Coronary artery (tissue), 2 donors: ENCODE measurements at regions not wholly inside any gene's neighbourhood (a gene's known extent, or its start where the extent isn't known, plus 50 kb on each side); places are given as distances from the start of the nearest gene placed in this dataset.

Experiments used
- DNase-seq: peaks from one replicate; pipeline ENCODE4 v3.0.0-alpha.2; 2017; ENCODE audit warnings: low spot score
- H3K27ac ChIP-seq, 2 donors: fragments of 200-600 bp; sonication (generic); one replicate each; pipeline ENCODE4 v1.5.1; 2016 to 2019
- H3K4me3 ChIP-seq: fragments of 200-600 bp; sonication (generic); 2 replicates; pipeline ENCODE4 v1.5.1; 2016; ENCODE audit warnings: mild to moderate bottlenecking, moderate library complexity
- TF ChIP-seq, protein P1 (sequence below): fragments of 200-600 bp; sonication (generic); IDR thresholded peaks from one replicate; pipeline ENCODE4 v1.5.1; 2019; ENCODE audit warnings: antibody characterized with exemption

DNA sequence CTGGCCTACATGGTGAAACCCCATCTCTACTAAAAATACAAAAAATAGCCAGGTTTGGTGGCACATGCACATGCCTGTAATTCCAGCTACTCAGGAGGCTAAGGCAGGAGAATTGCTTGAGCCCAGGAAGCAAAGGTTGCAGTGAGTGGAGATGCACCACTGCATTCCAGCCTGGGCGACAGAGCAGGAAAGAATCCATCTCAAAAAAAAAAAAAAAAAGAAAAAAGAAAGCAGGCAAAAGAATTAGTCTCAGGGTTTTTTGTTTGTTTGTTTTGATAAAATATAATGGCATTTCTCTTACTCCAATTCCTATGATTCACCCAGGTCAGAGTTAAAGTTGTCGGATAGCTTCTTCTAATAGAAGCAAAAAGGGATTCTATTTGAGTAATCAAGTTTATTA, 67.0 kb upstream of the ATG10 start:
- H3K4me3 ChIP-seq, result no peak overlapping the region
- TF ChIP-seq, protein P1, sequence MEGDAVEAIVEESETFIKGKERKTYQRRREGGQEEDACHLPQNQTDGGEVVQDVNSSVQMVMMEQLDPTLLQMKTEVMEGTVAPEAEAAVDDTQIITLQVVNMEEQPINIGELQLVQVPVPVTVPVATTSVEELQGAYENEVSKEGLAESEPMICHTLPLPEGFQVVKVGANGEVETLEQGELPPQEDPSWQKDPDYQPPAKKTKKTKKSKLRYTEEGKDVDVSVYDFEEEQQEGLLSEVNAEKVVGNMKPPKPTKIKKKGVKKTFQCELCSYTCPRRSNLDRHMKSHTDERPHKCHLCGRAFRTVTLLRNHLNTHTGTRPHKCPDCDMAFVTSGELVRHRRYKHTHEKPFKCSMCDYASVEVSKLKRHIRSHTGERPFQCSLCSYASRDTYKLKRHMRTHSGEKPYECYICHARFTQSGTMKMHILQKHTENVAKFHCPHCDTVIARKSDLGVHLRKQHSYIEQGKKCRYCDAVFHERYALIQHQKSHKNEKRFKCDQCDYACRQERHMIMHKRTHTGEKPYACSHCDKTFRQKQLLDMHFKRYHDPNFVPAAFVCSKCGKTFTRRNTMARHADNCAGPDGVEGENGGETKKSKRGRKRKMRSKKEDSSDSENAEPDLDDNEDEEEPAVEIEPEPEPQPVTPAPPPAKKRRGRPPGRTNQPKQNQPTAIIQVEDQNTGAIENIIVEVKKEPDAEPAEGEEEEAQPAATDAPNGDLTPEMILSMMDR, result no peak

DNA sequence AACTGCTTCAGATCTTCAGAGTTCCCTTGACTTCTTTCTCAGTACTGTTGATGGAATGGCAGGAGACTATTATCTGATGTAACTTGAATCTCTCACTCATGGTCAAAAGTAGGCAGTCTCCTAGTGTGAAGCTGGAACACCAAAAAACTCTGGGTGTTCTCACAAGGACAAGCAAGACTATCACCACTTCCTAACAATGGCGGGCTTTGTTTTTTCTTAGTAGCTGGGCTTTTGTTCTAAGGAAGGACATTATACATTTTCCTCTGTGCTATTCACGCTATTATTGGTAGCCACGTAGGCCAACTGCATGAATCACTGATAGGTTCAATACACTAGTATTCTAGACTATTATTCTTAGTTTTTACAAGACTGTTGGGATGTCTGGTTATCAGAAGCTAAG, 67.7 kb upstream of the ATG10 start:
- DNase-seq, result no peak
- no peak overlapping the region for H3K27ac ChIP-seq
- TF ChIP-seq, protein P1, result no peak
- no peak overlapping the region for H3K4me3 ChIP-seq

More for the DNA sequence above, 67.0 kb upstream of the ATG10 start:
- H3K27ac ChIP-seq, result no peak overlapping the region
- DNase-seq, result no peak

DNA sequence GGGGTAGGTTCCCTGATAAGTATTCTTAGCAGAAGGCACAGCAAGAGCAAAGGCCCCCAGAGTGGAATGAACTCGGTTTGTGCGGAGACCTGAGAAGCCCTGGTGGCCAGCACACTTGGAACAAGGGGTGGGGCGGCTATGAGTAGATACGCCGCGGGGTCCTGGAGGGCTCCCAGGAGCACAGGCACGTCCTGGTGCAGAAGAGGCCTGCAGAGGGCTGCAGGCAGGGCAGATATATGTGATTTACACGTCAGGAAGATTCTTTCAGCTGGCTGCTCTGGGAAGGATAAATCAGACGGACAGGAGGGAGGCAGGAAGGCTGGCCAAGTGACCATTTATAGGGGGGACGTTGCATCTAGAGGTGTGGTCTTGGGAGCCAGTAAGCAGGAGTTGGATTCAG, 70.2 kb upstream of the ATG10 start:
- H3K27ac ChIP-seq, result no peak overlapping the region
- no peak overlapping the region for H3K4me3 ChIP-seq
- DNase-seq, result no peak
- TF ChIP-seq, protein P1, result no peak

DNA sequence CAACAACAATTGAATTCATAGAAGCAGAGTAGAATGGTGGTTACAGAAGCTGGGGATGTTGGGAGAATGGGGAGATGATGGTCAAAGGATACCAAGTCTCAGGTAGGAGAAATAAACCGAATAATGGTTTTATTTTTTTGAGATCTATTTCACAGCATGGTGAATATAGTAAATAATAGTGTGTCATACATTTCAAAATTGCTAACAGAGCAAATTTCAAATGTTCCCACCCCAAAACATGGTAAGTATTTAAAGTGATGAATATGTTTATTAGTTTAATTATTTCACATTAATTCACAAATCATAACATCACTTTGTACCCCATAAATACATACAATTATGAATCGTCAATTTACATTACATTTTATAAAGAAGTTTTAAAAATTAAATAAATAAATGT, 72.7 kb upstream of the ATG10 start:
- Histone ChIP-seq H3K4me3 (no peak overlapping the region), H3K27ac (no peak overlapping the region)
- TF ChIP-seq, protein P1, result no peak
- DNase-seq, result no peak

DNA sequence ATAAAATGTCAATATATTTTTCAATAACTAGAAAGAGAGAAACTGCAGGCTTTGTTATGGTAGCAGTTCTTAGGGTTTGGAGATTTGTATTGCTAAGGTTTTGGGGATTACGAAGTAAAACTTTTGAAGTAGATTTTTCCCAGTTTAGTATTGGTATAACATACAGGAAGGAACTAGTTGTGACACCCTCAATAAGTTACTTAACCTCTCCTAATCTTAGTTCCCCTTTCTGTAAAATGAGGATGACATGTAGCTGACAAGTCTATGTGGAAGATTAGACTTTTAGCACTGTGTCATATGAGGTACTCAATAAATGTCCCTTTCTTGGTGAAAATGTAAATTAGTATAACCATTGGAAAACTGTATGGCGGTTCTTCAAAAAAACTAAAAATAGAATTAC, 73.4 kb upstream of the ATG10 start:
- DNase-seq, result no peak
- TF ChIP-seq, protein P1, result no peak
- Histone ChIP-seq H3K27ac (no peak overlapping the region), H3K4me3 (no peak overlapping the region)

DNA sequence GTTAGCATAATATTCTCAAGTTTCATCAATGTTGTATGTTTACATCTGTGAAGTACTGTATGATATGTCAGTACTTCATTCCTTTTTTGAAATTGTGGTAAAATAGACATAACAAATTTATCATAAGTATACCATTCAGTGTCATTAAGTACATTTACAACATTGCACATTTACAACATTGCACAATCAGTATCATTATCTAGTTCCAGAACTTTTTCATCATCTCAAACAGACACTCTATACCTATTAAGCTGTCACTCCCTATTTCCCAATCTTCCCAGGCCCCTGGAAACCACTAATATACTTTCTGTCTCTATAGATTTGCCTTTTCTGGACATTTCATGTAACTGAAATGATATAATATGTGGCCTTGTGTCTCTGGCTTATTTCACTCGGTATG, 75.1 kb upstream of the ATG10 start:
- TF ChIP-seq, protein P1, result no peak
- Histone ChIP-seq H3K27ac (no peak overlapping the region), H3K4me3 (no peak overlapping the region)
- no peak for DNase-seq

DNA sequence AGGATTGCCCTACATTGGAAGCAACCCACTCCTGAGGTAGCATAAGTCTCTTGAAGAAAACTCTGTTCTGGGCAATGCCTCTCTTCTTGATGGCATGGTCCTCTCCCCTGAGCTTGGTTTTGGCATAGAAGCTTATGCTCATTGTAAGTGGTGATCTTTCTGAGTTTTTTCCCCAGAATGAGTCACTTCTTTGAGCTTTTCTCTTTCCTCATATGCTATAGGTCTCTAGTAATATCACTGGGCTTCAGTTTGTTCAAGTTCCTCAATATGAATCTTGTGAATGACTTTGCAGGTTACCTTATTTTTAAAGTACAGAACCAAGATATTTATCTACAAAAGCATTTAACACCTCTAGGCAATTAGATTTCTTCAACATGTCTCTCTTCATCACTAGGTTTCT, 76.5 kb upstream of the ATG10 start:
- DNase-seq, result no peak
- TF ChIP-seq, protein P1, result no peak

More for the DNA sequence above, 76.5 kb upstream of the ATG10 start:
- H3K4me3 ChIP-seq, result no peak overlapping the region
- no peak overlapping the region for H3K27ac ChIP-seq
